Middle frontal gyrus (tissue), 1 donor: ENCODE measurements at regions not wholly inside any gene's neighbourhood (a gene's known extent, or its start where the extent isn't known, plus 50 kb on each side); places are given as distances from the start of the nearest gene placed in this dataset.
A peak's percentile ranks its signal among the peaks of the same experiment; 100 is the strongest.

Source experiments
- DNase-seq: peaks from one replicate; pipeline ENCODE4 v3.0.0-alpha.2; 2015; ENCODE audit warnings: low spot score; ENCODE audit errors: extremely low spot score

- no peak for DNase-seq
Measured at GRCh38 chr13:79786176-79786575, 305.2 kb downstream of the NDFIP2 start.

- no peak for DNase-seq
Measured at GRCh38 chr13:79782541-79783205, 301.7 kb downstream of the NDFIP2 start.

- DNase-seq, result no peak
Measured at GRCh38 chr13:79781829-79782540, 301.0 kb downstream of the NDFIP2 start.

- DNase-seq, result no peak
Measured at GRCh38 chr13:79780240-79780639, 299.3 kb downstream of the NDFIP2 start.

GRCh38 chr13:79779761-79780160 lies 298.8 kb downstream of the NDFIP2 start:
- no peak for DNase-seq

GRCh38 chr13:79778741-79779460 lies 297.9 kb downstream of the NDFIP2 start:
- no peak for DNase-seq

- DNase-seq, result no peak
Measured at GRCh38 chr13:79777504-79777903, 296.5 kb downstream of the NDFIP2 start.

GRCh38 chr13:79776531-79777295 lies 295.8 kb downstream of the NDFIP2 start:
- DNase-seq, result no peak

GRCh38 chr13:79775830-79776229 lies 294.9 kb downstream of the NDFIP2 start:
- DNase-seq, result peak; percentile 44

- no peak for DNase-seq
Measured at GRCh38 chr13:79772811-79773210, 291.9 kb downstream of the NDFIP2 start.

- no peak for DNase-seq
Measured at GRCh38 chr13:79771493-79771892, 290.5 kb downstream of the NDFIP2 start.

- DNase-seq, result no peak
Measured at GRCh38 chr13:79770056-79770455, 289.1 kb downstream of the NDFIP2 start.

GRCh38 chr13:79767126-79767525 lies 286.2 kb downstream of the NDFIP2 start:
- no peak for DNase-seq

GRCh38 chr13:79765331-79765730 lies 284.4 kb downstream of the NDFIP2 start:
- DNase-seq, result no peak

- DNase-seq, result no peak
Measured at GRCh38 chr13:79749984-79750551, 269.1 kb downstream of the NDFIP2 start.

GRCh38 chr13:79749566-79749965 lies 268.6 kb downstream of the NDFIP2 start:
- no peak for DNase-seq

- no peak for DNase-seq
Measured at GRCh38 chr13:79745081-79745480, 264.1 kb downstream of the NDFIP2 start.

GRCh38 chr13:79742923-79743322 lies 262.0 kb downstream of the NDFIP2 start:
- DNase-seq, result no peak

- no peak for DNase-seq
Measured at GRCh38 chr13:79740991-79741390, 260.0 kb downstream of the NDFIP2 start.

- DNase-seq, result no peak
Measured at GRCh38 chr13:79736356-79736755, 255.4 kb downstream of the NDFIP2 start.

- no peak for DNase-seq
Measured at GRCh38 chr13:79735228-79735627, 254.3 kb downstream of the NDFIP2 start.
